ENCODE measurements at regions not wholly inside any gene's neighbourhood (a gene's known extent, or its start where the extent isn't known, plus 50 kb on each side); places are given as distances from the start of the nearest gene placed in this dataset.
"Not testable (repeated sequence)": the region's sequence is repeated elsewhere in the genome, so short reads cannot be mapped to it uniquely, and the experiment has no call there.

GRCh38 chrX:114040111-114040510 is 543.8 kb upstream of the HTR2C start:
- not testable (repeated sequence) for H3K27ac ChIP-seq; H3K4me1 ChIP-seq; H3K36me3 ChIP-seq; H3K9me3 ChIP-seq; DNase-seq (ENCODE audit: low spot score in 2 of 2); H3K4me3 ChIP-seq; H3K27me3 ChIP-seq
- 67% methylated on average over 8 of the region's 8 CpGs for WGBS

- TF ChIP-seq CTCF (IDR thresholded peaks at IDR 0.05): no peak
- no peak for TF ChIP-seq POLR2AphosphoS5 (IDR thresholded peaks at IDR 0.05)
- no peak for TF ChIP-seq POLR2A (IDR thresholded peaks at IDR 0.05)
- TF ChIP-seq EP300 (IDR thresholded peaks at IDR 0.05): no peak
- DNase-seq (ENCODE audit: low spot score in 2 of 2): no peak
- WGBS: 23% methylated on average over 1 of the region's 1 CpG
- Histone ChIP-seq H3K9me3 (no peaks in the 10 kb centered on the region), H3K27ac (no peak overlapping the region), H3K27me3 (no peaks in the 10 kb centered on the region), H3K36me3 (no peaks in the 10 kb centered on the region), H3K4me1 (no peaks in the 10 kb centered on the region), H3K4me3 (no peak overlapping the region)
Observed at GRCh38 chrX:114038358-114038757, 545.5 kb upstream of the HTR2C start.

GRCh38 chrX:114037515-114037914 is 546.4 kb upstream of the HTR2C start:
- DNase-seq (ENCODE audit: low spot score in 2 of 2): no peak

GRCh38 chrX:114028907-114029662 is 554.8 kb upstream of the HTR2C start:
- Histone ChIP-seq H3K27me3 (no peaks in the 10 kb centered on the region), H3K27ac (no peak overlapping the region), H3K36me3 (no peaks in the 10 kb centered on the region), H3K4me3 (no peak overlapping the region), H3K9me3 (no peaks in the 10 kb centered on the region), H3K4me1 (no peaks in the 10 kb centered on the region)
- no peak for DNase-seq (ENCODE audit: low spot score in 2 of 2)
- no peak for TF ChIP-seq POLR2A (IDR thresholded peaks at IDR 0.05)
- TF ChIP-seq POLR2AphosphoS5 (IDR thresholded peaks at IDR 0.05): no peak
- no peak for TF ChIP-seq CTCF (IDR thresholded peaks at IDR 0.05)
- no peak for TF ChIP-seq EP300 (IDR thresholded peaks at IDR 0.05)
- WGBS: 91% methylated on average over 5 of the region's 5 CpGs

More at GRCh38 chrX:114037515-114037914, 546.4 kb upstream of the HTR2C start:
- Histone ChIP-seq H3K36me3 (no peaks in the 10 kb centered on the region), H3K4me3 (no peak overlapping the region), H3K9me3 (no peaks in the 10 kb centered on the region), H3K27ac (no peak overlapping the region), H3K4me1 (no peaks in the 10 kb centered on the region), H3K27me3 (no peaks in the 10 kb centered on the region)
- 83% methylated on average over 2 of the region's 2 CpGs for WGBS
- TF ChIP-seq POLR2A (IDR thresholded peaks at IDR 0.05): no peak
- no peak for TF ChIP-seq POLR2AphosphoS5 (IDR thresholded peaks at IDR 0.05)
- TF ChIP-seq EP300 (IDR thresholded peaks at IDR 0.05): no peak
- TF ChIP-seq CTCF (IDR thresholded peaks at IDR 0.05): no peak

- Histone ChIP-seq H3K4me3 (no peak overlapping the region), H3K4me1 (no peaks in the 10 kb centered on the region), H3K36me3 (no peaks in the 10 kb centered on the region), H3K9me3 (no peaks in the 10 kb centered on the region), H3K27me3 (no peaks in the 10 kb centered on the region), H3K27ac (no peak overlapping the region)
- 92% methylated on average over 2 of the region's 2 CpGs for WGBS
- no peak for DNase-seq (ENCODE audit: low spot score in 2 of 2)
- no peak for TF ChIP-seq CTCF (IDR thresholded peaks at IDR 0.05)
- no peak for TF ChIP-seq POLR2AphosphoS5 (IDR thresholded peaks at IDR 0.05)
- TF ChIP-seq EP300 (IDR thresholded peaks at IDR 0.05): no peak
- TF ChIP-seq POLR2A (IDR thresholded peaks at IDR 0.05): no peak
Observed at GRCh38 chrX:114017086-114017485, 566.8 kb upstream of the HTR2C start.

GRCh38 chrX:114015966-114016365 is 567.9 kb upstream of the HTR2C start:
- 72% methylated on average over 6 of the region's 6 CpGs for WGBS
- Histone ChIP-seq H3K36me3 (no peaks in the 10 kb centered on the region), H3K4me1 (no peaks in the 10 kb centered on the region), H3K4me3 (no peak overlapping the region), H3K27ac (no peak overlapping the region), H3K9me3 (no peaks in the 10 kb centered on the region), H3K27me3 (no peaks in the 10 kb centered on the region)
- no peak for DNase-seq (ENCODE audit: low spot score in 2 of 2)
- no peak for TF ChIP-seq EP300 (IDR thresholded peaks at IDR 0.05)
- TF ChIP-seq POLR2A (IDR thresholded peaks at IDR 0.05): no peak
- TF ChIP-seq CTCF (IDR thresholded peaks at IDR 0.05): no peak
- TF ChIP-seq POLR2AphosphoS5 (IDR thresholded peaks at IDR 0.05): no peak
